ENCODE measurements at regions not wholly inside any gene's neighbourhood (a gene's known extent, or its start where the extent isn't known, plus 50 kb on each side); places are given as distances from the start of the nearest gene placed in this dataset.
"Not testable (repeated sequence)": the region's sequence is repeated elsewhere in the genome, so short reads cannot be mapped to it uniquely, and the experiment has no call there.

DNA sequence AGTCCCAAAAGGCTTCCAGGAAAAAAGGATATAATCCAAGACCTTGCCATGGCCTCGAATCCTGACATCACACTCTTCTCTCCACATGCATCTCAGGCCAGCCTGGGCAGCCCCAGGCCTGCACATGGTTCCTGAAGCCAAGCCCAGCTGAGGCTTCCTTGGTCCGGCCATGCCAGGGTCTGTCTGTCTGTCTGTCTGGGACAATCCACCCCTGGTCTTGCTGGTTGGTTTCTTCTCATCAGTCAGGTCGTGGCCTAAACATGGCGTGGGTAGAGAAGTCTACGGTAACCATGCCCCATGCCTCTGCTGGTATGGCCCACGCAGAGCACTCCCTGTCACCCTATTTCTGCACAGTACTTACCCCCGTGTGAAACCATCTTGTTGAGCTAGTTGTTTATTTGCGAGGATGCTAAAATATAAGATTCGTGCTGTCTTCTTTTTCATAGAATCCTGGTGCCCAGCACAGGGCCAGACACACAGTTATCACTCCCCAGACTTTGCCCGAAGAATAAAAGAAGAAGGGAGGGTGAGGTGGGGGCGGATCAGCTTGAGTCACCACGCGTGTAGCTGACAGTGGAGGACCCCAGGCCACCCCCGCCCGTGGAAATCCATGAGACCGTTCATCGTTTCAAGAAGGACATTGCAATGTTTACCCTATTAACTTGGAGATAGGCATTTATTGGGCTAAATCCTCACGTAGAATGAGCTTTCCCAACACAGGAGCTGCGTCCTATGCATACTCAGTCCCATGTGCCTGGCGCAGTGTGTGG lies 107.2 kb downstream of the RNASET2 start:
- DNase-seq (ENCODE audit: low read depth) = no peak
- H3K4me3 ChIP-seq (ENCODE audit: low read depth, low read length) = no peak overlapping the region
- TF ChIP-seq, protein P1, sequence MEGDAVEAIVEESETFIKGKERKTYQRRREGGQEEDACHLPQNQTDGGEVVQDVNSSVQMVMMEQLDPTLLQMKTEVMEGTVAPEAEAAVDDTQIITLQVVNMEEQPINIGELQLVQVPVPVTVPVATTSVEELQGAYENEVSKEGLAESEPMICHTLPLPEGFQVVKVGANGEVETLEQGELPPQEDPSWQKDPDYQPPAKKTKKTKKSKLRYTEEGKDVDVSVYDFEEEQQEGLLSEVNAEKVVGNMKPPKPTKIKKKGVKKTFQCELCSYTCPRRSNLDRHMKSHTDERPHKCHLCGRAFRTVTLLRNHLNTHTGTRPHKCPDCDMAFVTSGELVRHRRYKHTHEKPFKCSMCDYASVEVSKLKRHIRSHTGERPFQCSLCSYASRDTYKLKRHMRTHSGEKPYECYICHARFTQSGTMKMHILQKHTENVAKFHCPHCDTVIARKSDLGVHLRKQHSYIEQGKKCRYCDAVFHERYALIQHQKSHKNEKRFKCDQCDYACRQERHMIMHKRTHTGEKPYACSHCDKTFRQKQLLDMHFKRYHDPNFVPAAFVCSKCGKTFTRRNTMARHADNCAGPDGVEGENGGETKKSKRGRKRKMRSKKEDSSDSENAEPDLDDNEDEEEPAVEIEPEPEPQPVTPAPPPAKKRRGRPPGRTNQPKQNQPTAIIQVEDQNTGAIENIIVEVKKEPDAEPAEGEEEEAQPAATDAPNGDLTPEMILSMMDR (IDR thresholded peaks at IDR 0.05; ENCODE audit: insufficient read depth, low read depth, low read length, missing control alignments) = no peak

GRCh38 chr6:166846446-166847142 lies 109.8 kb downstream of the RNASET2 start:
- DNase-seq (ENCODE audit: low read depth); H3K4me3 ChIP-seq (ENCODE audit: low read depth, low read length): not testable (repeated sequence)

DNA sequence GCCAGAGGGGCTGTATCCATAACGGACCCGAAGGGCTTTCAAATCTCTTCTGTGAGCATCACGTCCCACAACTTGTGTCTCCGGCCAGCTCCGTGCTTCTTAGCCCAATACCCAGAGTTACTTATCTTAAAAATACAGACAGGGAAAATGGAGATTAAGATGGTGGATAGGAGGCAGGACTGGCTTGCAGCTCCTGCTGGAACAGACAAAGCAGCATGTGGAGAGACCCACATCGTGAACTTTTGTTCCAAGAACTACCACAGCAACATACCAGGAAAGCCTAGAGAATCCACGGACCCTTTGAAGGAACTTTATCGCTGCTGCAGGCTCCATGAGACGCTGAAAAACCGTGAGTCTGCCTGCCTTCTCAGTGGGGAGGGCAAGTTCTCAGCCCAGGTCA lies 113.7 kb downstream of the RNASET2 start:
- TF ChIP-seq, protein P1 (IDR thresholded peaks at IDR 0.05; ENCODE audit: insufficient read depth, low read depth, low read length, missing control alignments) = no peak
- H3K4me3 ChIP-seq (ENCODE audit: low read depth, low read length) = no peak overlapping the region
- no peak for DNase-seq (ENCODE audit: low read depth)

DNA sequence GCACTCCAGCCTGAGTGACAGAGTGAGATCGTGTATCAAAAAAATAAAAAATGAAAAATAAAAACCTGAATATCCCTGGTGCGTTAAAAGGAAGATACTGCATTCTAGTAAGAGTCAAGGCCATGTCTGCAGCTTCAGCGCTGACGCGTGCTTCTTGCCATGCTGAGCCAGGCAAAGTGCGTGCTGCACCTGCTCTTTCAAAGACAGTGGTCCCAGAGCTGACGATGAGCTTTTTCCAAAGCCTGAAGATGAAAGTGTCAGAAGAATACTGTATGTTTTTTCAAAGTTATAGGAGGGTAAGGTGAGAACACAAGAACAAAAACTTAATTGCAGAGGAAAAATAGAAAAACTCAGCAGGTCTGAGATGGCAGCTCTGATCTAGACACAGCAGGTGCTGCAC lies 115.1 kb downstream of the RNASET2 start:
- TF ChIP-seq, protein P1 (IDR thresholded peaks at IDR 0.05; ENCODE audit: insufficient read depth, low read depth, low read length, missing control alignments) = no peak
- no peak for DNase-seq (ENCODE audit: low read depth)
- no peak overlapping the region for H3K4me3 ChIP-seq (ENCODE audit: low read depth, low read length)

DNA sequence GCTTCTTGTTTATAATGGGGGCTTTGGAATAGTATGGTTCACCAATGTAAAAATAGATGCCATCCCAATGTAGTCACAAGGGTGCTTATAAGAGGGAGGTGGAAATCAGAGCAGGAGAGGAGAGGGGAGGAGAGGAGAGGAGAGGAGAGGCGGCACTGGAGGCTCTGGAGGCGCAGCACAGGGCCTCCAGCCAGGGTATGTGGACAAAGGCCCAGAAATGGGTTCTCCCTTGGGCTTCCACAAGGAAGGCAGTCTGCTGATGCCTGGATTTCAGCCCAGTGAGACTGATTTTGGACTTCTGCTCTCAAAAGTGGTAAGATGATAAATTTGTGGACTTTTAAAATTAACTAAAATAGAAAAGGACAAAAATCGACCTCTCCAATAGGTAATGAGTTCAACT lies 116.8 kb downstream of the RNASET2 start:
- TF ChIP-seq, protein P1 (IDR thresholded peaks at IDR 0.05; ENCODE audit: insufficient read depth, low read depth, low read length, missing control alignments) = no peak
- DNase-seq (ENCODE audit: low read depth) = no peak
- H3K4me3 ChIP-seq (ENCODE audit: low read depth, low read length) = no peak overlapping the region

DNA sequence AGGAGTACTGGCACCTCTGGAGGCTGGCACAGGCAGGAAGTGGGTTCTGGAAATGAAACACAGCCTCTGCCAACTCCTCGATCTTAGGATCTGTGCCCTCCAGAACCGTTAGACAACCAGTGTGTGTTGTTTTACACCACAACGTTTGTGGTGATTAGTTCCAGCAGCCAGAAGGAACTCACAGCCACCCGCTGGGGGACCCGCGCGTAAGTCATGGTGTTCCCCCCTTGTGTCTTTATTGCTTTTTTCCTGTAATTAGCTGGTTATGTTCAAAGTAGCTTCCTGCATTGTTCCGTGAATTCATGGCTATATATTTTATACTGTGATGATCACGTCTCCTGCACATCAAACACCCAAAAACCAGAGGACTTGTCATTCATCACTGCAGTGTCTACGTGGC lies 117.4 kb downstream of the RNASET2 start:
- TF ChIP-seq, protein P1 (IDR thresholded peaks at IDR 0.05; ENCODE audit: insufficient read depth, low read depth, low read length, missing control alignments) = no peak
- no peak for DNase-seq (ENCODE audit: low read depth)
- no peak overlapping the region for H3K4me3 ChIP-seq (ENCODE audit: low read depth, low read length)

- H3K4me3 ChIP-seq (ENCODE audit: low read depth, low read length) = no peak overlapping the region
- TF ChIP-seq, protein P1 (IDR thresholded peaks at IDR 0.05; ENCODE audit: insufficient read depth, low read depth, low read length, missing control alignments) = no peak
- no peak for DNase-seq (ENCODE audit: low read depth)
Measured at GRCh38 chr6:166836785-166837718, 119.3 kb downstream of the RNASET2 start.

Data from GM12865 (cell line).